ENCODE measurements at regions not wholly inside any gene's neighbourhood (a gene's known extent, or its start where the extent isn't known, plus 50 kb on each side); places are given as distances from the start of the nearest gene placed in this dataset.

GRCh38 chr20:20966171-20966570 lies 140.0 kb downstream of the LINC00237 start:
- no peaks in the 10 kb centered on the region for H3K27me3 ChIP-seq (ENCODE audit: low read length)
- H3K9me2 ChIP-seq (replicated peaks; ENCODE audit: insufficient read depth, low read length) = no peaks in the 10 kb centered on the region
- no peak overlapping the region for H3K9ac ChIP-seq (ENCODE audit: low read length)
- no peaks in the 10 kb centered on the region for H4K20me1 ChIP-seq (ENCODE audit: insufficient read depth, low read depth, low read length)
- no peak overlapping the region for H3K4me2 ChIP-seq (ENCODE audit: low read depth, low read length, poor library complexity, severe bottlenecking)
- no peak overlapping the region for H3K4me3 ChIP-seq (ENCODE audit: low read length)
- H3K27ac ChIP-seq (ENCODE audit: low read length) = no peak overlapping the region
- no peaks in the 10 kb centered on the region for H3K36me3 ChIP-seq (ENCODE audit: insufficient read depth, low read length)
- H2AFZ ChIP-seq (ENCODE audit: low read length) = no peak overlapping the region
- DNase-seq = no peak
- no peaks in the 10 kb centered on the region for H3K9me3 ChIP-seq (ENCODE audit: low read length)
- no peaks in the 10 kb centered on the region for H3K79me2 ChIP-seq (ENCODE audit: low read length)
- H3K4me1 ChIP-seq (ENCODE audit: low read length) = no peaks in the 10 kb centered on the region

- no peaks in the 10 kb centered on the region for H3K79me2 ChIP-seq (ENCODE audit: low read length)
- H3K4me2 ChIP-seq (ENCODE audit: low read depth, low read length, poor library complexity, severe bottlenecking) = no peak overlapping the region
- H2AFZ ChIP-seq (ENCODE audit: low read length) = no peak overlapping the region
- H3K9ac ChIP-seq (ENCODE audit: low read length) = no peak overlapping the region
- DNase-seq = no peak
- no peaks in the 10 kb centered on the region for H3K9me3 ChIP-seq (ENCODE audit: low read length)
- H3K27me3 ChIP-seq (ENCODE audit: low read length) = no peaks in the 10 kb centered on the region
- no peaks in the 10 kb centered on the region for H3K9me2 ChIP-seq (replicated peaks; ENCODE audit: insufficient read depth, low read length)
- no peak overlapping the region for H3K27ac ChIP-seq (ENCODE audit: low read length)
- no peaks in the 10 kb centered on the region for H4K20me1 ChIP-seq (ENCODE audit: insufficient read depth, low read depth, low read length)
- H3K4me1 ChIP-seq (ENCODE audit: low read length) = peaks cover 2% of the 10 kb centered on the region
- H3K4me3 ChIP-seq (ENCODE audit: low read length) = no peak overlapping the region
- no peaks in the 10 kb centered on the region for H3K36me3 ChIP-seq (ENCODE audit: insufficient read depth, low read length)
Observed at GRCh38 chr20:20959031-20959755, 147.0 kb downstream of the LINC00237 start.

- no peaks in the 10 kb centered on the region for H3K9me3 ChIP-seq (ENCODE audit: low read length)
- no peak overlapping the region for H3K27ac ChIP-seq (ENCODE audit: low read length)
- no peaks in the 10 kb centered on the region for H3K36me3 ChIP-seq (ENCODE audit: insufficient read depth, low read length)
- H4K20me1 ChIP-seq (ENCODE audit: insufficient read depth, low read depth, low read length) = no peaks in the 10 kb centered on the region
- no peak overlapping the region for H2AFZ ChIP-seq (ENCODE audit: low read length)
- DNase-seq = no peak
- H3K4me3 ChIP-seq (ENCODE audit: low read length) = no peak overlapping the region
- no peaks in the 10 kb centered on the region for H3K9me2 ChIP-seq (replicated peaks; ENCODE audit: insufficient read depth, low read length)
- H3K4me2 ChIP-seq (ENCODE audit: low read depth, low read length, poor library complexity, severe bottlenecking) = no peak overlapping the region
- H3K27me3 ChIP-seq (ENCODE audit: low read length) = no peaks in the 10 kb centered on the region
- no peaks in the 10 kb centered on the region for H3K79me2 ChIP-seq (ENCODE audit: low read length)
- H3K4me1 ChIP-seq (ENCODE audit: low read length) = peaks cover 7% of the 10 kb centered on the region
- no peak overlapping the region for H3K9ac ChIP-seq (ENCODE audit: low read length)
Observed at GRCh38 chr20:20956513-20956931, 149.6 kb downstream of the LINC00237 start.

DNA sequence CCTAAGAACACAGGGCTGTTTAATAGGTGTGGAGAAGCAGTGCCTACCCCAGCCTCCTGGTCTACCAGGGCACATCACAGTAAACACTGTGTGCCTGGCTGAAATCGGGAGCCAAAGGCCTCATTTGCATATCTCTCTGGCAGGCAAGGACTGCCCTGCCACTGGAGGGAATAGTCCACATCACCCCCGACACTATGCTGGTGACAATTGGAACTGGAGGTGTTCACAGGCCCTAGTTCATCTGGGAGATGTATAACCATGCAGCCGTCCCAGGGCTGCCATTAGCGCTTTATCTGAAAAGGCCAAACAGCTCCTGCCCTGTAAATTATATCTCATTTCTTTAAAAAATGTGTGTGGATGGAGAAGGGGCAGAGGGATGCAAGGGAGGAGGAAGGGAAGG lies 150.3 kb downstream of the LINC00237 start:
- no peaks in the 10 kb centered on the region for H3K9me2 ChIP-seq (replicated peaks; ENCODE audit: insufficient read depth, low read length)
- H3K27ac ChIP-seq (ENCODE audit: low read length) = no peak overlapping the region
- H3K4me1 ChIP-seq (ENCODE audit: low read length) = peaks cover 7% of the 10 kb centered on the region
- H3K9me3 ChIP-seq (ENCODE audit: low read length) = no peaks in the 10 kb centered on the region
- no peak overlapping the region for H3K9ac ChIP-seq (ENCODE audit: low read length)
- H3K4me2 ChIP-seq (ENCODE audit: low read depth, low read length, poor library complexity, severe bottlenecking) = no peak overlapping the region
- H4K20me1 ChIP-seq (ENCODE audit: insufficient read depth, low read depth, low read length) = no peaks in the 10 kb centered on the region
- H3K4me3 ChIP-seq (ENCODE audit: low read length) = no peak overlapping the region
- no peaks in the 10 kb centered on the region for H3K79me2 ChIP-seq (ENCODE audit: low read length)
- no peak overlapping the region for H2AFZ ChIP-seq (ENCODE audit: low read length)
- no peaks in the 10 kb centered on the region for H3K27me3 ChIP-seq (ENCODE audit: low read length)
- H3K36me3 ChIP-seq (ENCODE audit: insufficient read depth, low read length) = no peaks in the 10 kb centered on the region
- DNase-seq = no peak

- Histone ChIP-seq H3K9me2 (replicated peaks; ENCODE audit: insufficient read depth, low read length) (no peaks in the 10 kb centered on the region), H3K4me3 (ENCODE audit: low read length) (no peak overlapping the region), H3K79me2 (ENCODE audit: low read length) (no peaks in the 10 kb centered on the region), H3K4me2 (ENCODE audit: low read depth, low read length, poor library complexity, severe bottlenecking) (peak overlapping the region; percentile 46), H3K27ac (ENCODE audit: low read length) (no peak overlapping the region), H3K4me1 (ENCODE audit: low read length) (peaks cover 7% of the 10 kb centered on the region), H2AFZ (ENCODE audit: low read length) (no peak overlapping the region; the same call in 1 of the 2 replicates), H3K9ac (ENCODE audit: low read length) (no peak overlapping the region), H3K9me3 (ENCODE audit: low read length) (no peaks in the 10 kb centered on the region), H3K36me3 (ENCODE audit: insufficient read depth, low read length) (no peaks in the 10 kb centered on the region), H3K27me3 (ENCODE audit: low read length) (no peaks in the 10 kb centered on the region), H4K20me1 (ENCODE audit: insufficient read depth, low read depth, low read length) (no peaks in the 10 kb centered on the region)
- DNase-seq = no peak
Observed at GRCh38 chr20:20953738-20954618, 152.2 kb downstream of the LINC00237 start.

- no peaks in the 10 kb centered on the region for H3K9me3 ChIP-seq (ENCODE audit: low read length)
- no peak overlapping the region for H3K27ac ChIP-seq (ENCODE audit: low read length)
- no peaks in the 10 kb centered on the region for H4K20me1 ChIP-seq (ENCODE audit: insufficient read depth, low read depth, low read length)
- H3K27me3 ChIP-seq (ENCODE audit: low read length) = no peaks in the 10 kb centered on the region
- no peak overlapping the region for H3K9ac ChIP-seq (ENCODE audit: low read length)
- peaks cover 7% of the 10 kb centered on the region for H3K4me1 ChIP-seq (ENCODE audit: low read length)
- no peak overlapping the region for H3K4me3 ChIP-seq (ENCODE audit: low read length)
- H3K4me2 ChIP-seq (ENCODE audit: low read depth, low read length, poor library complexity, severe bottlenecking) = no peak overlapping the region
- H3K9me2 ChIP-seq (replicated peaks; ENCODE audit: insufficient read depth, low read length) = no peaks in the 10 kb centered on the region
- no peaks in the 10 kb centered on the region for H3K36me3 ChIP-seq (ENCODE audit: insufficient read depth, low read length)
- DNase-seq = no peak
- H3K79me2 ChIP-seq (ENCODE audit: low read length) = no peaks in the 10 kb centered on the region
- no peak overlapping the region for H2AFZ ChIP-seq (ENCODE audit: low read length)
Observed at GRCh38 chr20:20950620-20951019, 155.5 kb downstream of the LINC00237 start.

- Histone ChIP-seq H3K9ac (ENCODE audit: low read length) (no peak overlapping the region), H4K20me1 (ENCODE audit: insufficient read depth, low read depth, low read length) (no peaks in the 10 kb centered on the region), H2AFZ (ENCODE audit: low read length) (no peak overlapping the region), H3K9me2 (replicated peaks; ENCODE audit: insufficient read depth, low read length) (no peaks in the 10 kb centered on the region), H3K79me2 (ENCODE audit: low read length) (no peaks in the 10 kb centered on the region), H3K9me3 (ENCODE audit: low read length) (no peaks in the 10 kb centered on the region), H3K4me2 (ENCODE audit: low read depth, low read length, poor library complexity, severe bottlenecking) (no peak overlapping the region), H3K27ac (ENCODE audit: low read length) (no peak overlapping the region), H3K4me3 (ENCODE audit: low read length) (no peak overlapping the region), H3K27me3 (ENCODE audit: low read length) (no peaks in the 10 kb centered on the region), H3K4me1 (ENCODE audit: low read length) (no peaks in the 10 kb centered on the region), H3K36me3 (ENCODE audit: insufficient read depth, low read length) (no peaks in the 10 kb centered on the region)
- DNase-seq = no peak
Observed at GRCh38 chr20:20946122-20946759, 159.9 kb downstream of the LINC00237 start.

GRCh38 chr20:20941468-20941889 lies 164.7 kb downstream of the LINC00237 start:
- no peak overlapping the region for H3K9ac ChIP-seq (ENCODE audit: low read length)
- no peak overlapping the region for H3K27ac ChIP-seq (ENCODE audit: low read length)
- no peaks in the 10 kb centered on the region for H3K79me2 ChIP-seq (ENCODE audit: low read length)
- H3K4me2 ChIP-seq (ENCODE audit: low read depth, low read length, poor library complexity, severe bottlenecking) = no peak overlapping the region
- H4K20me1 ChIP-seq (ENCODE audit: insufficient read depth, low read depth, low read length) = no peaks in the 10 kb centered on the region
- no peaks in the 10 kb centered on the region for H3K9me3 ChIP-seq (ENCODE audit: low read length)
- H3K27me3 ChIP-seq (ENCODE audit: low read length) = no peaks in the 10 kb centered on the region
- H3K9me2 ChIP-seq (replicated peaks; ENCODE audit: insufficient read depth, low read length) = no peaks in the 10 kb centered on the region
- no peak for DNase-seq
- H2AFZ ChIP-seq (ENCODE audit: low read length) = no peak overlapping the region
- no peaks in the 10 kb centered on the region for H3K4me1 ChIP-seq (ENCODE audit: low read length)
- H3K4me3 ChIP-seq (ENCODE audit: low read length) = no peak overlapping the region
- no peaks in the 10 kb centered on the region for H3K36me3 ChIP-seq (ENCODE audit: insufficient read depth, low read length)

Measured in Karpas-422 (cell line).